Posterior cingulate gyrus (tissue), 11 donors: ENCODE measurements at regions not wholly inside any gene's neighbourhood (a gene's known extent, or its start where the extent isn't known, plus 50 kb on each side); places are given as distances from the start of the nearest gene placed in this dataset.

Source experiments
- DNase-seq, 10 donors: peaks; one replicate each; pipeline versions ENCODE4 v3.0.0 to v3.0.0-alpha.2; 2020 to 2021; ENCODE audit warnings: mixed read lengths in 3 of 10
- intact Hi-C: fragments of 100-400 bp; cut with DNase I; formaldehyde crosslinking; loops from one replicate; pipeline ENCODE4 v1.15.1; 2023

DNA sequence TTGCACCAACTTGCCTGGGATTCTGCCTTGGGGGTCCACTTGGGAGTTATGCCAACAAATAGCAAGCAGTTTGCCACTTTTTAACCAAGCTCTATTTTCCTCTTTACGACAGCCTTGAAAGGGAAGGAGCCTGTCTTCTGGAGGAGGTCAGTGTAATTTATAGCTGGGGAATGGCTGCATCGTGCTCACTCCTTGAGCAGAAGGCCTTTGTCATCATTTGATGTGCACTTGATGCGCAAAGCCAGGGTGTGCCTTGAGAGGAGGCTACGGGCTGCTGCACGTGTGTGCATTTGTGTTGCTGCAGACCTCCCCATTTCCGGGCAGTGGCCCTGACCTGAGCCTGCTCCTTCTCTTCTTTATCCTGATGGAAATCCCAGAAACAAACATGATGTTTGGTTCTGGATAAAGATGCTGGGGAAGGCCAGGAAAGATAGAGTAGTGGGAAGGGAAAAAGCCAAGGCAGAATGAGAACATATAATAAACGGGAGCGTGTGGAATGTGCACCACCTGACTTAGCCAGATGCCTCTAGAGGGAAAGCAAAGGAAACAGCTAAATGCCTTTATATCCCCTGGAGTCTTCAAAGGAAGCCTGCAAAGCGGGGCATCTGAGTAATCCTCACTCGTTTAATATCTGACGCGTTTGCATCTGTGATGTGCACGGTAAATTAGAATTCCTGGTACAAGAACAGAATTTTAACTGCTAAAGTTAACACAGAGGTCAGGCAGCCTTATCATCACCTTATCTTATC is 68.3 kb upstream of the ZNF521 start:
- intact Hi-C loops = no loop called here
- no peak for DNase-seq

DNA sequence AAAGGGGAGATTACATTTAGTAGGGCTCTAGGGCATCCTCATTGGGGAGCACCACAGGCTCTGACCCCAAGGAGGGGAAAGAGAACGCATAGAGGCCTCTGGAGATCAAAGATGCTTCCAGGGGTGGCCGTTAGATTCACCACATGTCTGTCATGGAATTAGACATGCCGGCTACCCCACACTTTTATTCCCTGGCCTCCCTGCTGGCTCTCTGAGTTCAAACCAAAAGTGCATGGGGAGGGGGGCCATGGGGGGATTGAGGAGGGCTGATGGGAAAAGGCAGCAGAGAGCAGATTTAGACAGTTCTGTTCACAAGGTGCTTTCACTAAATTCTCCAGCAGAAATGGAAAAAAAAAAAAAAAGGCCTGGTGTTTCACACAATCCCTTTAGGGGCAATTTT is 64.4 kb upstream of the ZNF521 start:
- intact Hi-C loops = no loop called here

GRCh38 chr18:25409971-25410370 is 58.0 kb upstream of the ZNF521 start:
- DNase-seq = no peak
- intact Hi-C loops = no loop called here

More for the DNA sequence above, 64.4 kb upstream of the ZNF521 start:
- DNase-seq = no peak

DNA sequence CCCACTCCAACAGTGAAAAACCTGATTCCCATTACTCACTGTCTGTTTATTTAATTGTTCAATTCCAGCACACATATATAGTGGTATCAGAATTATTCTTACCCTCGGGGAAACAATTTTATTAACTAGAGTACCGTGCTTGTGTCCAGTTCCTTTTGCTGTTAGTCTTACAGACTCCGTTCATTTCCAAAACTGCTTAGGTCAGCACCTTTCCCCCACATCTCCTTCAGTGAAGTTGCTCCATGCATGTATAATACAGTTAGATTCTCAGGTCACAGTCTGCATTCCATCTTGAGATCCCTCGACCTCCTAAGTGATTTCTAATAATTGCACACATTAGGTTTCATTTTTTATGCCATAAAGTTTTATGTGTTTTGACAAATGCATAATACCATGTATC is 56.3 kb upstream of the ZNF521 start:
- intact Hi-C loops = no loop called here
- no peak for DNase-seq
